Peyer's patch (tissue), 4 donors: ENCODE measurements at regions not wholly inside any gene's neighbourhood (a gene's known extent, or its start where the extent isn't known, plus 50 kb on each side); places are given as distances from the start of the nearest gene placed in this dataset.

Source experiments
- DNase-seq, 3 donors: peaks; one replicate each; pipeline ENCODE4 v3.0.0-alpha.2; 2017 to 2019
- H3K27ac ChIP-seq, 4 donors: fragments of 200-600 bp; sonication (generic); one replicate each; pipeline ENCODE4 v1.5.1; 2016 to 2019
- H3K27me3 ChIP-seq, 2 donors: fragments of 200-600 bp; sonication (generic); one replicate each; pipeline ENCODE4 v1.5.1; 2019
- H3K36me3 ChIP-seq, 3 donors: fragments of 200-600 bp; sonication (generic); one replicate each; pipeline ENCODE4 v1.5.1; 2016 to 2019
- H3K4me1 ChIP-seq, 4 donors: fragments of 200-600 bp; sonication (generic); one replicate each; pipeline ENCODE4 v1.5.1; 2016 to 2019
- H3K4me3 ChIP-seq, 4 donors: fragments of 200-600 bp; sonication (generic); 1 replicate in 3 of 4; 2 replicates in 1 of 4; pipeline ENCODE4 v1.5.1; 2016 to 2019; ENCODE audit warnings: mild to moderate bottlenecking in 1 of 4
- H3K9me3 ChIP-seq, 4 donors: fragments of 200-600 bp; sonication (generic); one replicate each; pipeline ENCODE4 v1.5.1; 2016 to 2019; ENCODE audit warnings: mild to moderate bottlenecking in 1 of 4
- POLR2A ChIP-seq, 2 donors: fragments of 450-650 bp; IDR thresholded peaks; one replicate each; pipeline ENCODE4 v1.5.1; 2017; ENCODE audit warnings: antibody characterized with exemption in 2 of 2, mild to moderate bottlenecking in 2 of 2, moderate library complexity in 2 of 2
- TF ChIP-seq, protein P1 (sequence below), 6 experiments: fragments of 450-650 bp in 4 of 6; fragments of 200-600 bp in 2 of 6; sonication (generic) in 1 of 6; IDR thresholded peaks; one replicate each; pipeline ENCODE4 v1.5.1; 2017 to 2019; ENCODE audit warnings: antibody characterized with exemption in 6 of 6, mild to moderate bottlenecking in 3 of 6, moderate library complexity in 1 of 6

DNA sequence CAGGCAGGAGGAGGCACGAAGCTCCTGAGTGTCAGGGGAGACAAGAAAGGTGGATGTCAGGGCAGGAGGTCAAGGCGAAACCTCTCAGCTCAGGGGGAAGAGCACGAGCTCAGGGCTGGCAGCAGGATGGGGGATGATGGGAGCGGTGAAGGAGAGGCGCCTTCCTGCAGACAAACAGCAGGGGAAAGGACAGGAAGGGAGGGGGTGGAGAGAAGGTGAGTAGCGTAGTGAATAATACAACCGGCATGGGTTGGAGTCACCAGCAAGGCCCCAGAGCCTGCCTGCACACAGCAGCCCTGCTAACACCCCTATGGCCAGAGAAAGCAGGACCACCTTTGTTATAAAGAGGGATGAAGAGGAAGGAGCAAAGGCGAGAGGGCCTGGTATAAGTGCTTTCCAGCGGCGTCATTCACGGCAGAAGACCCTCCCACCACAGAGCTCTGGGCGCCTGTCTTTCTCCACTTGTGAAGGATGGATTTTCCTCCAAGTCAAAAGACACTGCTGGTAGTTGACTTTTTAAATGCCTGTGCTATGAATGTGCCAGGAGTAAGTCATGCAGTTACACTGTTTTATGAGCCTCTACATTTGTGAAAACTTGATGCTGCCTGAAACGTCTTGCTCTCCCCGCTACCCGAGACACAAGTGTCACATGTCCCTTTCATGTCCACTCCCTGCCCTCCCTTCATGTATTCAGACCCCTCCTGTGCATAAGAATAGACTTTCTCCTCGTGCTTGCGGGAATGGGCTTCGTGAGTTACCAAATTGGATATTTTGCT is 84.8 kb upstream of the IRX1 start:
- TF ChIP-seq, protein P1, sequence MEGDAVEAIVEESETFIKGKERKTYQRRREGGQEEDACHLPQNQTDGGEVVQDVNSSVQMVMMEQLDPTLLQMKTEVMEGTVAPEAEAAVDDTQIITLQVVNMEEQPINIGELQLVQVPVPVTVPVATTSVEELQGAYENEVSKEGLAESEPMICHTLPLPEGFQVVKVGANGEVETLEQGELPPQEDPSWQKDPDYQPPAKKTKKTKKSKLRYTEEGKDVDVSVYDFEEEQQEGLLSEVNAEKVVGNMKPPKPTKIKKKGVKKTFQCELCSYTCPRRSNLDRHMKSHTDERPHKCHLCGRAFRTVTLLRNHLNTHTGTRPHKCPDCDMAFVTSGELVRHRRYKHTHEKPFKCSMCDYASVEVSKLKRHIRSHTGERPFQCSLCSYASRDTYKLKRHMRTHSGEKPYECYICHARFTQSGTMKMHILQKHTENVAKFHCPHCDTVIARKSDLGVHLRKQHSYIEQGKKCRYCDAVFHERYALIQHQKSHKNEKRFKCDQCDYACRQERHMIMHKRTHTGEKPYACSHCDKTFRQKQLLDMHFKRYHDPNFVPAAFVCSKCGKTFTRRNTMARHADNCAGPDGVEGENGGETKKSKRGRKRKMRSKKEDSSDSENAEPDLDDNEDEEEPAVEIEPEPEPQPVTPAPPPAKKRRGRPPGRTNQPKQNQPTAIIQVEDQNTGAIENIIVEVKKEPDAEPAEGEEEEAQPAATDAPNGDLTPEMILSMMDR (IDR thresholded peaks at IDR 0.05), result no peak
- no peak for TF ChIP-seq POLR2A (IDR thresholded peaks at IDR 0.05)
- H3K36me3 ChIP-seq, result no peaks in the 10 kb centered on the region
- no peak overlapping the region for H3K4me3 ChIP-seq
- no peaks in the 10 kb centered on the region for H3K4me1 ChIP-seq
- no peak overlapping the region for H3K27ac ChIP-seq
- no peaks in the 10 kb centered on the region for H3K27me3 ChIP-seq
- no peaks in the 10 kb centered on the region for H3K9me3 ChIP-seq
- no peak for DNase-seq

DNA sequence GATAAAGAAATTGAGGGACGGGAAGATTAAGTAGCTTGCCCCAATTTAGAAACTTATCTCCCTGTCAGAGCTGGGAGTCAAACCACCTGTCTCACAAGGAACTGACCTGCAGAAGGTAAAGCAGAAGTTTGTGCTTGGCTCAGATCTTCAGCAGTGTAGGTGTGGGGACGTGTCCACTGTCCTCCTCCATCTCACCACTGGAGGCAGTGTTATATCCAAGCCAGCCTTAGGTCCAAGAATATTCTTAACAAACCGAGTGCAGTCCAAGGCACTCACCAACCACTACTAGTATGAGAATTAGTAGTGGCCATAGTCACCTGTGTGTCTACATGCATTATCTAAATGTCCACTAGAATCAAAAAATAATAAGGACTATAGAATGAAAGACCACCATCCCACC is 86.3 kb upstream of the IRX1 start:
- no peaks in the 10 kb centered on the region for H3K9me3 ChIP-seq
- H3K27ac ChIP-seq, result no peak overlapping the region
- DNase-seq, result no peak
- no peaks in the 10 kb centered on the region for H3K4me1 ChIP-seq
- no peaks in the 10 kb centered on the region for H3K36me3 ChIP-seq
- H3K27me3 ChIP-seq, result no peaks in the 10 kb centered on the region
- no peak overlapping the region for H3K4me3 ChIP-seq
- no peak for TF ChIP-seq POLR2A (IDR thresholded peaks at IDR 0.05)
- TF ChIP-seq, protein P1 (IDR thresholded peaks at IDR 0.05), result no peak

DNA sequence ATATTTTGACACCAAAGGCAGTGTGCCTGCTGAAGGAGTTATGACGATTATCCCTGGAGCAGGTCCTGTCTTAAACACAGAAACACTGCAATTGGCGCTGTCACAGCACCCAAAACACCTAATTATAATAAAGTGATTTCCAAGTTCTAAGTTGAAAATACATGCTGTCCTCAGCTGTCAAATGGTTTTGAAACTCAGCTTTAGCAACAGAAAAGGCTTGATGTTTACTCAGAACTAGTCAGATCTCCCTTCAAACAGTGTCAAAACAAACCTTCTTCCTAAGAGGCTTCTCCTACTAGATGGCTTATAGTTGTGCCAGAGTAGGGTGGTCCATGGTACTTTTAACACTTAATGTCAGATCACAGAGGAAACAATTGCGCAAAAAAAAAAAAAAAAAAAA is 87.2 kb upstream of the IRX1 start:
- TF ChIP-seq, protein P1 (IDR thresholded peaks at IDR 0.05), result no peak
- no peak for TF ChIP-seq POLR2A (IDR thresholded peaks at IDR 0.05)
- Histone ChIP-seq H3K4me1 (no peaks in the 10 kb centered on the region), H3K27ac (no peak overlapping the region), H3K36me3 (no peaks in the 10 kb centered on the region), H3K9me3 (no peaks in the 10 kb centered on the region), H3K4me3 (no peak overlapping the region), H3K27me3 (no peaks in the 10 kb centered on the region)
- DNase-seq, result no peak

DNA sequence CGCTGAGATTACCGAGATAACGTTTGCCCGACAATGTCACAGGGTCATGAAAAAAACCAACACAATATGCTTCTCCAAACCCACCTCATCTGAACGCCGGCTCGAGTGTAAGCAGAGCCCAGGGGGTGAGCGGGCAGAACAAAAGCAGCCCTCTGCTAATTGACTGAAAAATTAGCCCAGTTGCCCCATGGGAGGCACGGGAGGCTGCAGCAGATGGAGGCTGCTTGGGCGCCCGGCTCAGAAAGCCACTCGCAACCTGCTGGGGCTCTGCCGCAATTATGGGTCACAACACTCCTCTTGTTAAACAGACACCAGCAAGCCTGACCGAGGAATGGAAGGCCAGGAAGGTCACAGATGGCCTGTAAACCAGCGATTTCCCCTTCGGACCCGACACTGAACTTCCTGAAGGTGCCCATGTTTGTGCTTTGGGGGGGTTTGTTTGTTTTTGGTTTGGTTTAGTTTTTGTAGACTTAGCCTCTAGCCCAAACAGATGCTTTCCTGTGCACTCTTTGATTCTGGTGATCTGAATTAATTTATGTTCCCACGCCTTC is 104.6 kb upstream of the IRX1 start:
- no peak overlapping the region for H3K27ac ChIP-seq
- H3K36me3 ChIP-seq, result no peaks in the 10 kb centered on the region
- no peak for DNase-seq
- no peaks in the 10 kb centered on the region for H3K27me3 ChIP-seq
- H3K4me3 ChIP-seq, result no peak overlapping the region
- H3K4me1 ChIP-seq, result no peaks in the 10 kb centered on the region
- H3K9me3 ChIP-seq, result no peaks in the 10 kb centered on the region
- no peak for TF ChIP-seq POLR2A (IDR thresholded peaks at IDR 0.05)
- TF ChIP-seq, protein P1 (IDR thresholded peaks at IDR 0.05), result no peak

DNA sequence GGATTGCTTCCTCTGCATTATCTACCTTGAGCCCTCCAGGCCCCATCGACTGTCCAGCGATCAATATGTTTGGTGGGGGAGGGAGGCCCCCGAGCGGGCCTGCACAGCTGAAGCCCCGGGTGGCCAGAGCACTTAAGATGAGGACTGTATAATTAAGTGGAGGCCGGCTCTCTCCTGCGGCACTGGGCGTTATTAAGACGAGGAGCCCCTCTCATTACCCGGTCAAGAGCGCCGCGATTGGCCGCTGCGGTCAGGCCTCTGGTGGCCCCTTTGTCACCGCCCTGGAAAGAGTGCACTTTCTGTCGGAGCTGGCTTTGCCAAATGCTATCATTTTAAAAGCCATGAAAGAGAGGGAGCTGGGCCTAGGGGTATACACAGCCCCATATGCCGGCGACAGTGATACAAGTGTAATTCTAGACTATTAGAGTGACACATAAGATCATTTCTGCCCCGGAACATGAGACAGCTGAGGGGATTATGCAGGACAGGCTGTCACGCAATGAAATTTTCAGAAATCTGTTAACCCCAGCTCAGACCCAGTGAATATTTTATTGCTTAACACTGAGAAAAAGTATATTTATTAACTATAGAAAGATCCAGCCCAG is 106.3 kb upstream of the IRX1 start:
- TF ChIP-seq POLR2A (IDR thresholded peaks at IDR 0.05), result no peak
- TF ChIP-seq, protein P1 (IDR thresholded peaks at IDR 0.05), result no peak
- Histone ChIP-seq H3K27me3 (no peaks in the 10 kb centered on the region), H3K4me3 (no peak overlapping the region), H3K9me3 (no peaks in the 10 kb centered on the region), H3K27ac (no peak overlapping the region), H3K36me3 (no peaks in the 10 kb centered on the region), H3K4me1 (no peaks in the 10 kb centered on the region)
- no peak for DNase-seq
